Right ventricle myocardium inferior (tissue), 1 donor: ENCODE measurements at regions not wholly inside any gene's neighbourhood (a gene's known extent, or its start where the extent isn't known, plus 50 kb on each side); places are given as distances from the start of the nearest gene placed in this dataset.

Source experiments
- ATAC-seq: fragments of 200-7000 bp; cut with Tn5 transposase; one replicate; pipeline ENCODE4 v1.9.1; 2020; ENCODE audit warnings: mild to moderate bottlenecking, moderate library complexity
- DNase-seq: peaks from one replicate; pipeline ENCODE4 v3.0.0; 2021; ENCODE audit errors: missing footprints
- intact Hi-C: fragments of 100-400 bp; cut with DNase I; formaldehyde crosslinking; loops from one replicate; pipeline ENCODE4 v1.11.0; 2022
- donor health status: DM: no; HTN: yes; CAD: no; lungs with severe emphysema.

DNA sequence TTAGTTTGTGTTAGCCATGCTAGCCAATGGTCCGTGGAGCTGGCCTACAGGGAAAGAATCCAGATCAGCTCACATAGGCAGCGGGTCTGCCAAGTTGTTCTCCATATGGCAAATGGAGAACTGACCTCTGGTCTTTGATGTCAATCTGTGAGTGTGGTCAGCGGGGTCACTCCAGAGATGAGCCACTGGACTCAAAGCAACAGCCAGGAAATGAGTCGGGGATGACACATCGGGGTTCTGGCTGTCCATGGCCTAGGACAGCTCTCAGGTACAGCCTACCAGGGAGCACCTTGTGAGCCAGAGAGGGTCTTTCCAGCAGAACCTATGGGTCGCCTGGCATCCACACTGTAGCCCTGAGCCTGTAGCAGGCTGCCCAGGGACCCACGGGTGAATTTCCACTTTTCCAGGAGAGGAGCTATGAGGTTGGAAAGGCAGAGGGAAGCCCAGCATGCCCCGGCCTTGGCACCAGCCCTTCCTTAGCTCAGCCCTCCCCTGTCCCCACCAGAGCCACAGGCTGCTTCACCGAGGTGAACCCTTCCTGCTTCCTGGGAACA, 203.0 kb upstream of the TNRC6C start:
- DNase-seq (no peak), ATAC-seq (peak; percentile 23)

DNA sequence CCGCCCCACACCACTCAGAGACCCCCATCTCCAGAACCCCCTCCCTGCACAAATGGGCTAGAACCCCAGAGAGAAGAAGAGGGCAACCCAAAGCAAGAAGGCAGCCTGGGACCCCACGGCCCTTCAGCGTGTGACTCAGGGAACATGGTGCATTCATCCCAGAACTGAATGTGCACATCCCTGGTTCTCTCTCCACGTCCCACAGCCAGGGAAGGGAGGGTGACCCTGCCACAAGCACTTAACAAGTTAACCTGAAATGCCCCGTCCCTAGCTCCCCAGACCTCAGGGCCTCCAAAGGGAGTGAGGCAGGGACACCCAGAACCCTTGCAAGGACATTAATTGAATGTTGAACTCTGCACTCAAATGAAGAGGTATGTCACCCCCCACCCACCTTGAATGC, 202.5 kb upstream of the TNRC6C start:
- intact Hi-C loops: no loop called here
- DNase-seq (peak; percentile 5), ATAC-seq (peak; percentile 54)

More for the DNA sequence above, 203.0 kb upstream of the TNRC6C start:
- intact Hi-C loops: no loop called here

DNA sequence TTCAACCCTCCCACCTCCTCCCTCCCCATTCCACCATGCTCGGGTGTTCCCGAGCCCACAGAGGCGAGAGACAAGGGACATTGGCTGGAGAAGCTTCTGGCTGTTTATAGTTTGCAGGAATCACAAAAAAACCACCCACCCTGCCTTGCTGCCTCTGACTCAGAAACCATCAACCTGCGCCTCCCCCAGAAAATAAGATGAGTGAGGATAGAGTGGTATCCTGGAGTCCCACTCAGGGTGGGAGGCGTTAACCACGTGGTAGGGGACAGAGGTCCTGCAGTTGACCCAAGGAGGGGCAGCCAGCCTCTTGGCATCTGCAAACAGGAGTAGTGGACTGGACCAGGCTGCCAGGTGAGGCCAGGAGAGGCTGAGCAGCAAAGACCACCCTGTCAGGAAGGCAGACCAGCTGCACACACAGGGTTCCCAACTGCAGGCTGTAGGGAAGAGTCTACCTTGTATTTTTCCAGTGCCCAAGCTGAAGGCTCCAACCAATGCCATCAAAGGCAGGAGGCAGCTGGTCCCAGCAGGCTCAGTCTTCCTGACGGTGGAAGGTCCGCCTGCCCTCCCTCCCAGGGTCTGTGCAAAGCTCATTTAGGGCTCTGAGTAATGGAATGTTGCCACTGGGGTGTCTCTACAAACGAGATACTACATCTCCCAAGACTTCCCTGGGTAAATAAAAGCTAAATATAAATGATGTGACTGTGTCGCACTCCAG, 201.5 kb upstream of the TNRC6C start:
- no peak for DNase-seq
- intact Hi-C loops: no loop called here
- no peak for ATAC-seq

DNA sequence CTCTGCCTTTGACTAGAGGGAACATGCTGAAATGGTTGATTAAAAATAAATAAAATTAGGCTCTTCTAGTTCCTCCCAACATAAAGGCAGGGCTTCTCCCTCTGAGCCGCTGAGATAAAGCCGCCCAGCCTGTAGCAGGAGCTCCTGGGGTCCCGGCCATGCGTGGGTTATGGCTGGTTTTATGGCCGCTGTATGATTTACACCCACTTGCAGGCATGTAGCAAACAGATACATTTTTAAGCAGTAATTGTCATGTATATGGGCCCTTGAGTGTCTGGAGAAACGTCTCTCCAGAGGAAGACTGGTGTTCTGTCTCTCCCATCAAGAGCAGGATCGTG, 201.0 kb upstream of the TNRC6C start:
- DNase-seq (no peak), ATAC-seq (no peak)
- intact Hi-C loops: no loop called here

DNA sequence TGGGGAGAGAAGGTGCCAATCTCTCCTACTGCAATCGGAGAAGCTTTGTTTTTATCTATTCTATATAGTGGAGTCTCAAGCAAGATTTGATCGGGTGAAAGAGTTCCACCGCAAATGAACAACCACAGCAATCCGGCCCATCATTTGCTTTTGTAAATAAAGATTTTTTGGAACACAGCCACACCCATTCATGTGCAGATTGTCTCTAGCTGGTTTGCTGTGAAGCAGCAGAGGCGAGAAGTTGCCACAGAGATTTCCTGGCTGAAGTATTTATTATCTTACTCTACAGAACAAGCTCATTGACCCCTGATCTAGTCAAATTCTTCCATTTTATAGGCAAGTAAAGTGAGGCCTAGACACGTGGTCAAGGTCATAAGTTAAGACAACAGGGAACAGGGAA, 195.5 kb upstream of the TNRC6C start:
- DNase-seq (no peak), ATAC-seq (no peak)
- intact Hi-C loops: no loop called here

DNA sequence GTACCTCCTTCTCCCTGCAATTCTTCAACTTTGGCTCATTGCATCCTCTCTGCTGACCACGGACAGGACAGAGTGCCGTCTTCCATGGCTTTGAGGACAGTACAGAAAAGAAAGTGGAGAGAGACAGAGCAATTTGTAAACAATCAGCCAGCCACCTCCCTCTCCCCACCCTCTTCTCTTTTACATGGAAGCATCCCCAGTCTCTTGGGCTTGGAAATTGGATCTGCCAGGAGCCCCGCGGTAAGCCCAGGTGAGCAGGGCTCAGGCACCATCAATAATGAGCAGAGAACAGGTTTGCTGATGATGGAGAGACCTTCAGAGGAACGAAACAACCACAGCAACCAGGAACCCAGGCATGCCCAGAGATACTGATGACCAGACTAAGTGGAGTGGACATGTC, 194.9 kb upstream of the TNRC6C start:
- DNase-seq (no peak), ATAC-seq (no peak)
- intact Hi-C loops: no loop called here

DNA sequence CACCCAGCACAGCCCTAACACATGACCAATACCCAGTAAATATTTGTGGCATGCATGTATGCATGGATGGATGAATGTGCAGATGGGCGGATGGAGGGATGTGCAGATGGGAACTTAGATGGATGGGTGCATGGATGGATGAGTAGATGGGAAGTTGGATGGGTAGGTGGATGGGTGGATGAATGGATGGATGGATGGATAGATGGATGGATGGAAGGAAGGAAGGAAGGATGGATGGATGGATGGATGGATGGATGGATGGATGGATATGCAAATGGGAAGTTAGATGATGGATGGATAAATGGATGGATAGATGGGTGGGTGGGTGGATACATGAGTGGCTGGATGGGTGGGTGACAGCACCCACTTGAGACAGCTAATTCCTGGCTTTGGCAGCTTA, 193.2 kb upstream of the TNRC6C start:
- DNase-seq: no peak
- no peak for ATAC-seq
- intact Hi-C loops: no loop called here

DNA sequence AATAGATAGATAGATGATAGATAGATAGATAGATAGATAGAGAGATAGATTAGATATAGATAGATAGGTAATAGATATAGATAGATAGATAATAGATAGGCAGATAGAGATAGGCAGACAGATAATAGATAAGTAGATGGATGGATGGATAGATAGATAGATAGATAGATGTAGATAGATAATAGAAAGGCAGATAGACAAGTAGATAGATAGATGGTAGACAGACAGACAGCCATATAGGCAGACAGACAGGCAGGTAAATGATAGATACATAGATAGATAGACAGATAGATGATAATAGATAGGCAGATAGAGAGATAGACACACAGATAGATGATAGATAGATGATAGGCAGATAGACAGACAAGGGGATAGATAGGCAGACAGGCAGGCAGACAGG, 191.4 kb upstream of the TNRC6C start:
- DNase-seq (no peak), ATAC-seq (no peak)
- intact Hi-C loops: no loop called here

DNA sequence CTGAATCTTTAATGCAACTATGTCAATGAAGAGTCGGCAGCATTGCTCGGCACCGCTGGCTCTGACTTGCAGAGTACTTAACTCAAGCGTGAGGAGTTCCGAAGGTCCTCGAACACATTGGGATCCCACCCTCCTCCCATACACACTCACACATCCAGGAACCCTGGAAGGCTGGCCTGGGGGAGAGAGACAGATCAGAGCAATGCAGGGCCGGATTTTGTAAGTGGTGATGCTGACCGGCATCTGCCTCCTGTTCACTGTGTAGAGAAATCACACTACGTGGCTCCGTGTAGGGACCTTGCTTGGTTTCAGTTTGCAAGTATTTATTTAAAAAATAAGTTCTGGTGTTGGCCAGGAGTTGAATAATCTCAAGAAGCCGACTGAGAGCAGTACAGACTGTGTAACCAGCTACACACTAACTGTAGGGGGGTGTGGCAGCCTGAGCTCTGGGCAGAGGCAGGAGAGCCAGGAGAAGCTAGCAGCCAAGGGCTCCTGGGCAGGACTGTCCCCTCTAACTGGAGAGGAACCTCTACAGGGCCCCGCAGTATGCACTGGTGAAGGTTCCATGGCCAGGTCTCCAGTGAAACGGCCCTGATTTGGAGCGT, 190.2 kb upstream of the TNRC6C start:
- no peak for ATAC-seq
- intact Hi-C loops: no loop called here

DNA sequence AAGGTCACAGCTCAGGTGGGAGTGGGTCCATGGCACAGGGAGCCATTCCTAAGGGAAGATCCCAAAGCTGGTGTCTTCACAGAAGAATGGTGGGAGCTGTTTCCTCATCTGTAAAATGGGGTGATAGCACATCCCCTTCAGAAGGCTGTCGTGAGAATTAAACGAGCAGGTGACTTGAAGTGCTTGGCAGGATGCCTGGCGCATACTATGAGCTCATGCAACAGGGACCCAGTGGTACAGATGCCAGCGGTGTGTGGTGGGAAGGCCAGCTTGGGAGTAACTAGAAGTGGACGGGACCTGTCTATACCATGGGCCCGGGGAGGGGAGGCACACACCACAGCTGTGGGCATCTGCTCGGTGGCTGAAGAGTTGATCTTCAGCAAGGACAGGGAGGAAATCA, 189.3 kb upstream of the TNRC6C start:
- DNase-seq (no peak), ATAC-seq (no peak)
- intact Hi-C loops: no loop called here

More for the DNA sequence above, 190.2 kb upstream of the TNRC6C start:
- DNase-seq: no peak

DNA sequence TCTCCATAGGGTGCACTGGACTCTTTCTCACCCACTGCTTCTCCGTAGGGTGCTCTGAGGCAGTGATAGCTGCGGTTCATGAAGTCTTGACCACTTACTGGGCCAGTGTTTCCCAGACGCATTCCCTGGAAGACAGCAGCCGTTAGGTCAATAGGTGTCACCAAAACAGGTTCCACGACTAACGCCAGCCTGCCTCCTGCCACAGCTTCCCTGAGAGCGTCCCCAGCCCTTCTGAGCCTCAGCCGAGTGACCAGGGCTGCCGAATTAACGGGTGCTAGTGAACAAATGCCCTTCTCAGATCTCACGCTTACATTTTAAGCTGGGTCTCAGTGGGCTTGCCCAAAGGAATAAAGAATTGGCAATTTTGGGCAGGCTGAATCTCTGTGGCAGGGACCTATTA, 188.7 kb upstream of the TNRC6C start:
- no peak for ATAC-seq
- intact Hi-C loops: loop anchor here (5.0 kb wide), 1 partner anchor 113 kb away; no protein-coding TSS in a partner anchor
- no peak for DNase-seq

DNA sequence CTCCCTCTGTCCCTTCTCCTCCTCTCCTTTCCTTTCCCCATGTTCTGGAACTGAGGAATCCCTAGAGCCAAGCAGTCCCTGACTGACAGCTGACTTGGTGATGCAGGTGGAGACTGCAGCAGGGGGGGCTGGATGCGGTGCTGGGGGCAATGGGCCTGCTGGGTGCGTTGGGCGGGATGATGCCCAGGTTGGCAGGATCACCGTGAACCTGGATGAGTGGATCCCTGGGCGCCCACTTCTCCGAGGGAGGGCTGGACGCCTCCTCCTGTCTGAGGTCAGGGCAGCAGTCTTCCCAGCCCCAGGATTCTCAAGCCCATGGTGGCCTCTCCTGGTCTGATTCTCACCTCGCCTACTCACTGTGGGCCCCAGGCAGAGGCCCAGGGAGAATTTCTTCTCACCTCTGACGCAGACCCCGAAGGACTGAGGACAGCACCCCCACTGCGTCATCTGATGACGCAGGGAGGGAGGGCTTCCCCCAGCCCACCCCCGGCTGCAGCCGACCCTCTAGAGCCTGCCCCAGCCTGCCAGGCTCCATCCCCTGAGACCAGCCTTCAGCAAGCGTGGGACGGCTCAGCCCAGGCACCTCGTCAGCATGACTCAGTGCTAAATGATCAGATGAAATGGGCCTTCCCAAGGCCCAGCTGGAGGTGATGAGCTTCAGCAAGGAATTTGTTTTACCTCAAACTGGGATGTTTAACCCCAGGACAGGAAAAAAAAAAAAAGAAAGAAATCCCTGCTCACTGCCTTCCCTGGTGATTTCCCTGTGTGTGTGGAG, 188.0 kb upstream of the TNRC6C start:
- ATAC-seq: peak; percentile 36
- peak; percentile 63 for DNase-seq
- intact Hi-C loops: loop anchor here (5.0 kb wide), 1 partner anchor 112 kb away; no protein-coding TSS in a partner anchor

DNA sequence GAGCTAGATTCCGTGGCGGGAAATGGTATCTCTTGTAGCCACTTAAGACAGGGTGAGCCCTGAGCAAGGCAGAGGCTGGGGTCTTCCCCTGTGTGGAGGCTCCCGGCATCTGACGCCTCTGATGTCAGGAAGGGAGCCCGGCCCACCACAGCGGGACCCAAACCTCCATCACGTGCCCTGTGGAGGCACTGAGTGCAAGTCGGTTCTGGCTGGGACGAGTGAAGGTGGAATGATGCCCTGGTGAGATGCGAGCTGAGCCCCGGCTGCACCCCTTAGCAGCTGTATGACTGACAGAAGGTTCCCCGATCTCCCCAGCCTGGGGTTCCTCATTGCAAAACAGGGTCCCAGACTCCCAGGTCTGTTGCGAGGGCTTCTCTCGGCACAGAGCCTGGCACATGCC, 187.4 kb upstream of the TNRC6C start:
- ATAC-seq: no peak
- peak; percentile 68 for DNase-seq
- intact Hi-C loops: loop anchor here (5.0 kb wide), 1 partner anchor 111 kb away; no protein-coding TSS in a partner anchor

DNA sequence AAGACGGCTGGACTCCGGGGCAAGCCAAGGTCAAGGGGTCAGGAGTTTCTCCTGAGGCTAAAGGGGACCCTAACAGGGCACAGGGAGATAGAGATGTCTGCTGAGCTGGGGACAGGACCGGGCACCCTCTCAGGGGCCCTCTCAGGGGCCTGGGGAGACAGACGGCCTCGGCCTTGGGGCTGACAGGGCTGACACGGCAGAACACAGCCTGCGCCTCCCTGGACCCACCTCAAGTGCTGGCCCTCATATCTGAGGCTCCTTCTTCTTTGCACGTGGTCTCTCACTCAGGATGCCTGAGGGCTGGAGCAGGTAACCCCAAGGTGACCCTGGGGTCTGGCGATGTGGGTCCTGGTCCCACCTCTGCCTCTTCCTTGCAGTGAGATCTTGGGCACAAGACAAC, 186.9 kb upstream of the TNRC6C start:
- intact Hi-C loops: loop anchor here (5.0 kb wide), 1 partner anchor 111 kb away; no protein-coding TSS in a partner anchor

DNA sequence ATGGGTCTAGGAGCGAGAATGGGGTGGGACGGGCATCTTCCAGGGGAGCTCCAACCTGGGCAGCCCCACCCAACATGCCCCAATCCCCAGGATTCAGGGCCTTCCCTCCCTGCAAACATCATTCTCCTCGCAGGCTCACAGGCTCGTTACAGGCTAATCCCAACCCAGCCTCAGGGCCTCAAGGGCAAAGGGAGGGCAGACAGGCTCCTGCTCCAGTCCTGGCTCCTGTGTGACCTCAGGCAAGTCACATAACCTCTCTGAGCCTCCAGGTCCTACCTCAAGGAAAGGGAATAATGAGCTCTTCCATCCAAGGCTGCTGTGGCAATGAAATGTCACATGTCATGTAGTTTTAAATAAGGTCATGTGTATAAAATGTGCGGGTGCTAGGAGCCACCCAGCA, 186.5 kb upstream of the TNRC6C start:
- ATAC-seq: no peak
- intact Hi-C loops: loop anchor here (2.0 to 5.0 kb wide), 3 partner anchors 110 to 241 kb away; partner anchors contain the start of gene TNRC6C

More for the DNA sequence above, 186.9 kb upstream of the TNRC6C start:
- ATAC-seq (no peak), DNase-seq (no peak)

DNA sequence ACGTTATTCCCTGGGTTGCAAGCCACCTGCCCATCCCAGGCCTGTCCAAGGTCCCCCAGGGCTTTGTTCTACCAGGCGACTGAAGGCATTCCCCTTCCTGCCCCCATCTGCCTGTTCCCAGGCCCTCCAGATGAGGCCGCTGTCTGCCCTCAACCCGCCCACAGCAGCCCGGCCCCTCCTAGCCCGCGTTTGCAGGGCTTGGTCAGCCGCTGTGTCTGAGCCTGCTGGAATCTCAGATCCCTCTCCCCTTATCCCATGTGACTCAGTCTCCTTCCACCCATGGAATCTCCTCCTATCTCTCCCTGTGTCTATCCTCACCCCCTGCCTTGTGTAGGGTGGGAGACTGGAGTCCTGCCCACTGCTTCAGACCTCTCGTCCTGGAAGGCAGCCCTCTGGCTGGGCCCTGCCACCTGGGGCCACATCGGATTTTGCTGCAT, 186.0 kb upstream of the TNRC6C start:
- DNase-seq (peak; percentile 83), ATAC-seq (peak; percentile 91)
- intact Hi-C loops: loop anchor here (2.0 to 5.0 kb wide), 3 partner anchors 110 to 240 kb away; partner anchors contain the start of gene TNRC6C

More for the DNA sequence above, 186.5 kb upstream of the TNRC6C start:
- no peak for DNase-seq

DNA sequence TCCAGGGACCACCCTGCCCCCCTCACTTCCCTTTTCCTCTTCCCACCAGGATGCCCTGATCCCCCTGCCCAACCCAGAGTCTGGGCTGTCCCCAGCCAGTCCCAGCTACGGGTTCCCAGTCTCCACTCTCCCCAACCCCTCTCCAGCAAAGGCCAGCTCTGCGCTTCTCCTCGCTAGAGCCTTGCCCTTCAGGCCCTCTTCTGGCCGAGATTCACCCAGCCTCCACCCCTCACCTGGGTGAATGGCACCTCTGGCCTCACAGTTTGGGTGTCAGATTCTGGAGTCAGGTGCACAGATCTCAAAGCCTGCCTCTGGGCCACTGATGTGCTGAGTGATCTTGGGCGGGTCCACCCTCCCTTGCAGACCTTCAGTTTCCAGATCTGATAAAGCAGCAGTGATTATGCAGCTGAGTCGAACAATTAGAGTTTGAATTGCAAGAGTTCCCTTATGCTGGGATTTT, 185.6 kb upstream of the TNRC6C start:
- ATAC-seq: peak; percentile 15
- DNase-seq: no peak
- intact Hi-C loops: loop anchor here (2.0 to 5.0 kb wide), 3 partner anchors 109 to 240 kb away; partner anchors contain the start of gene TNRC6C

DNA sequence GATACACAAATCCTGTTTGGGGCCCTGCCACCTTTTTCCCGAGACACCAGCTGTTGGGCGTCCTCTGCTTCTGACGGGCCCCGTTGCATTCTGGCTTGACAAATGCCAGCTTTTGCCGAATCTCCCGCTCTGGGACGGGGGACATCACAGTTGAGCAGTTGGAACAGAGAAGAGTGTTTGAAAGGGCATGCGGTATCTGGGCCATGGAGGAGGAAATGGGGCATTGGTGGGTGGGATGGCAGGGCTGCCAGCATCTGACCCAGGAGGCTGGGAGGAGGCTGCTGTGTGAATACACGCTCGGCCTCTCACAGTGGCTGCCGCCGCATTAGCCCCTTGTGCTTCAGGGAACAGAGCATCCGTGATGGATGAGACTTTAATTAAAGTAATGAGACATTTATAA, 184.3 kb upstream of the TNRC6C start:
- DNase-seq (no peak), ATAC-seq (no peak)
- intact Hi-C loops: loop anchor here (5.0 kb wide), 1 partner anchor 108 kb away; no protein-coding TSS in a partner anchor
